ELF-1 (cell line): ENCODE measurements at regions not wholly inside any gene's neighbourhood (a gene's known extent, or its start where the extent isn't known, plus 50 kb on each side); places are given as distances from the start of the nearest gene placed in this dataset.

Experiments
- DNase-seq: peaks from one replicate; pipeline ENCODE4 v3.0.0-alpha.2; 2016; ENCODE audit warnings: low read depth, low spot score

GRCh38 chr5:164345173-164345849 is 839.9 kb downstream of the MAT2B start:
- no peak for DNase-seq

DNA sequence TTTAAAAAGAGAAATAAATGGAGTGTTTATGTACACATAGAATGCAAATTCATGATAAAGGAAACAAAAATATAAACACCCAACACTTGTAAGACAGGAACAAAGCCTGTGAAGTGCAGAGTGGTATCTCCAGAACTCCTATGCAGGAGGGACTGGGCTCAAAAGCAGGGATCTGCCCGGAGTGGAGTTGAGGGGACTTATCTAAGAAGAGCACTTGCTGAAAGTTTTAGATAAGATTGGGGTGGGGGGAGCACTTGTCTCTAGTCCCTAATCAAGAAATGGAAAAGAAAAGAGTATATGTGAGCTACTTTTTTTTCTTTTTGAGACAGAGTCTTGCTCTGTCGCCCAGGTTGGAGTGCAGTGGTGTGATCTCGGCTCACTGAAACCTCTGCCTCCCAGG is 840.4 kb downstream of the MAT2B start:
- no peak for DNase-seq

DNA sequence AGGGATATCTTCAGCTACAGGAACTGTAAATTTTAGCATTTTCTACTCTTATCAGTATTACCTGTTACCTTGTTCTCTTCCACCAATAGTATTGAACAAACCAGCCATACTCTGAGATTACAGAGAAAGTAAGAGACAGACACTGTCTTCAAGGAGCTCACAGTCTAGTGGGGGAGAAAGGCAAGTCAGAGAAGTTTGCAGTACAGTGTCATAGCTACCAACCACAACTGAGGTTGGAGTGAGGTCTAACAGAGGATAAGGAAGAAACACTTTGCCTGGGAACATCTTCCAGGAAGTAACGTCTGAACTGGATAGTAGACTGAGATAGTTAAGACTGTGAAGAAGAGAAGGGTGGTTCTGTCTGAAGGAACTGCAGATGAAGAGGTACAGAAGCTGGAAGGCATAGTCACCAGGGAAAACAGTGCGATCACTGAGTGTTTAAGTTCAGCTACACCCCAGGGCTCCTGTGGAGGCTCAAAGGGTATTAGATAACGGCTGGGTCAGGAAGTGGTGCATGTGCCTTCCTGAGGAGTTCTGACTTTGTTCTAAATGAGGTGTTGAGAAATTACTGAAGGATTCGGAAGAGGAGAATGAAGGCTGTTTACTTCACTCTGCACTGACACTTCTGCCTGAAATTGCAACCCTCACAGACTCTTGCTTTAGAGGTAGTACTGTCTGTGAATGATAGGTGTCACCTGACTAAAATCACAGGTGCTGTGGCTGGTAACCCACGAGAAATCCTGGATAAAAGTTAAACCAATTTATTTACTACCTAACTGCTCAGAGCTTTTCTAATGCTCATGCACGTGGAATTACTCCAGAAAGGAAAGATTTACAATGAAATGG is 841.6 kb downstream of the MAT2B start:
- DNase-seq, result no peak

- DNase-seq, result no peak
These were observed 844.8 kb downstream of the MAT2B start for GRCh38 chr5:164350236-164350635.

DNA sequence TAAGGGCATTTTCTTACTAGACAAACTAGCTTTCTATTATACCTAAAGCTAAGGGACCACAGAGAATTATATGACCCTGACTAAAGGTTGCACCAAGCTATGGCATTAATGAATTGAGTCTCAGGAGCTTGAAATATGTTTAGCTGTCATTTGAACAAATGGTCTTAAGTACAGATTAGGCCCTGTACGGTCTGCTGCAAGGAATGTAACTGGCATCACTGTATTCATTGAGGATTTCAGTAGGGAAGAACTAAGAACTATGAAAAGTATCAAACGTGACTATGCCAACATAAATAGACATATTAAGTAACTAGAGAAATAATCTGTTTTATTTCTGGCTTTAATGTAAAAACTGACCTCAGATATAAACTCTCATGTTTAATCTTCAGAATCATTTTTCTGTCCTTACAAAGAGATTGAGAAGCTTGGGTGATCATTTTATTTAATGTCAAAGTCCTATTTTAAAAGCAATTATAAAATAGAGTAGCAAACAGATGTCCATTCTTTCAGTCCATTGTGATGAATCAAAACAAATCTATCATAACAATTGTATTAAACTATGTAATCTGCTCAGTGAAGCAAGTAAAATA is 845.9 kb downstream of the MAT2B start:
- DNase-seq, result no peak

- no peak for DNase-seq
These were observed 847.3 kb downstream of the MAT2B start for GRCh38 chr5:164352695-164353094.

GRCh38 chr5:164353155-164353554 is 847.7 kb downstream of the MAT2B start:
- no peak for DNase-seq

GRCh38 chr5:164354139-164354751 is 848.8 kb downstream of the MAT2B start:
- no peak for DNase-seq

DNA sequence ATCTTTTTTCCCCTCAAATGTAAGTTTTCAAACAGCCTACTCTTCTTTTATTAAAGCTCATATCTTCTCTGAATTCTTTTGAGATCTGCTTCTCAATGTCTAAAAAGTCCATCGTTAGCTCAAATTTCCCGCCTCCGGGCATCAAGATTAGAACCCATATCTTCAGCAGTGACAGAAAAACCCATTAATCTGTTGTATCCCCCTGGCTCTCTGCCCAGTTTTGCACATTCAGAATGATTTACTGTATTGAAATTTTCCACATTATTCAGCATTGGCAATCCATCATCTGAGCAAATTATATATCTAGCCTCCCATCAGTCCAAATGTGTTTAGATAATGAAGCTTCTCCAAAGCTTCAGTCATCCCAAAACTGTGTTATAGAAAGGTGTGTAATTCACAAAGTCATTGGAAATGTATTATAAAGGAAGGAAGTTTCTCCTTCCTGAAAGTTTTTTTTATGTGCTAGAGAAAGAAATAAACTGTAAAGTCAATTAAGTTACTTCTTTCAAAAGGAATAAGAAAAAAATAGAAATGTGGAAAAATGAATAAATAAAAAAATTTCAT is 849.9 kb downstream of the MAT2B start:
- DNase-seq, result no peak

DNA sequence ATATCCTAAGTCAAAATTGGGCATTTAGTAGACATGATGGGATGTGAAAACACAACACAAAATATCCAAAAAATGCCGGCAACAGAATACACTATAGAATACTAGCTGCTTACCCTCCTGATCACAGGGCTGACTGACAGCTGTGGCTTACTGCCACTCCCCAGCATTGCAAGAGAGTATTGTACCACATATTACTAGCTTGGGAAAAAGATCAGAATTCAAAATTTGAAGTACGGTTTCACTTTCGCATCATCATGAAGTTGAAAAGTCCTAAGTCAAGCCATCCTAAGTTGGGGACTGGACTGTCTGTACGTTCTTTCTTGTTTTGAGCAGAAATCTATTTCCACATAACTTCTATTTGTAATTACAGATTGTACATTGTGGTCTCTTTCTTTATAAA is 851.4 kb downstream of the MAT2B start:
- no peak for DNase-seq

DNA sequence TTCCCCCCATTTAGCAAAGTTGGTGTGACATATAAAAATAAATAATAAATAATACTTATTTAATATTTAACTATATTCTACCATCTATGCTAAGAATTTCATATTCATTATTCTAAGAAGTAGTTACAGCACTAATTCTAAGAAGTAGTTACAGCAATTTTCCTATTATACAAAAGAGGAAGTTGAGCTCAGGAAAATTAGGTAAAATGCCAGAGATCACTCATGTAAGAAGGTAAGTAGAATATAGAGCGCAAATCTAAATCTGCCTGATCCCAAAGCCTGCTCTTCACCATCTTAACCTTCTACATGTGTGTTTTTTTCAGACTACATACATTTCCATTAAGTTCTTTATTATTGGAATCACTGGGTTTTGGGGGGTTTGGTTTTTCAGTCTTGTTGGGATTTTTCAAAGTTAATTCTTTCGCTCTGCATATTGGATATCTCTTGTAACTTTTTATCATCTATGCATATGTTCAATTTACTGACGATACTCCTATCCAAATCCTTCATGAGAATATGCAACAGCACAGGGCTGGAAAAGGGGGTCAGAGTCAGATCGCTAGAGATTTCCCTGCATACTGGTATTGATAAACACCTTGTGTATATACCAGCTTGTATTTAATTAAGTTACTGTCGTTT is 852.1 kb downstream of the MAT2B start:
- DNase-seq, result no peak

DNA sequence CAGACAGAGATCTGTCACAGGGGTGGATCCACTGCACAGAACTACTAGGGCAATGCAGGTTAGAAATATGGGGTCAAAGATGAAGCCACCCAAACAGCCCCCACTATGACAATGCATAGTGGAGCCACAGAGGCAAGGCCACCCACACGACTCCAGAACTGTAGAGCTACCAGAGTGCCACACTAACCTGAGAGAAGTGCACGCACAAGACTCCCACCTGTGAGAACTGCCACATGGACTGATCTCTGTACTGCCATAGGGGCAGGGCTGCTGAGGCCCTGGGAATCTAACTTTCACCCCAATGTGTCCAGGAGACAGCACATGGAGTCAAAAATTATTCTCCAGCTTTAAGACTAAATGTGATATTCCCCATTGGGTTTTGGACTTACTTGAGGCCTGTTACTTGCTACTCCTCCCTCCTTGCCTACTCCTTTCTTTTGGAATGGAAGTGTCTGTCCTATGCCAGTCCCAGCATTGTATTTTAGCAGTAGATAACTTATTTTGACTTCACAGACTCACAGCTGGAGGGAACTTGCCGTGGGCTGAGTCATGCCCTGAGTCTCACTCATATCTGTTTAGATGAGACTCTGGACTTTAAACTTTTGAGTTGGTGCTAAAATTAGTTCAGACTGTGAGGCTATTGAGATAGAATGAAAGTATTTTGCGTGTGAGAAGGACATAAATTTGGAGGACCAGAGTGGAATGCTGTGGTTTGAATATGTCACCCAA is 853.3 kb downstream of the MAT2B start:
- no peak for DNase-seq

GRCh38 chr5:164359260-164360255 is 854.1 kb downstream of the MAT2B start:
- no peak for DNase-seq

- no peak for DNase-seq
These were observed 855.2 kb downstream of the MAT2B start for GRCh38 chr5:164360589-164360988.

DNA sequence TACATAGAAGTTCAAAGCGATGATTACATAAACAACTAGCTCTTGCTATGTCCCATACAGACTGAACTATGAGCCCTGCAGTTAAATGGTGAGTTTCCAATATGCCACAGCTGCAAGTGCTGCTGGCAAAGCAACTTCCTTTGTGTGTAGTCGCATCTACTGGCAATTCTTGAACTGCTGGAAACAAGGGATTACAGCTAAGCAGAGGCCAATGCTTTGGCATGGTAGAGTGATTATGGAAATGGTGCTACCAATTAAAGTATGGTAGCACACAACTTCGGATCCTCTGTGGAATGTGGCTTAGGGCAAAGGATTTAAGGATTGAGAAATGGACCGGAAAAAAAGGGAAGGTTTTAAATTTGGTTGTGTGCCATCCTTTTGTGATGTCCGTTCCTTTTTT is 856.6 kb downstream of the MAT2B start:
- no peak for DNase-seq

DNA sequence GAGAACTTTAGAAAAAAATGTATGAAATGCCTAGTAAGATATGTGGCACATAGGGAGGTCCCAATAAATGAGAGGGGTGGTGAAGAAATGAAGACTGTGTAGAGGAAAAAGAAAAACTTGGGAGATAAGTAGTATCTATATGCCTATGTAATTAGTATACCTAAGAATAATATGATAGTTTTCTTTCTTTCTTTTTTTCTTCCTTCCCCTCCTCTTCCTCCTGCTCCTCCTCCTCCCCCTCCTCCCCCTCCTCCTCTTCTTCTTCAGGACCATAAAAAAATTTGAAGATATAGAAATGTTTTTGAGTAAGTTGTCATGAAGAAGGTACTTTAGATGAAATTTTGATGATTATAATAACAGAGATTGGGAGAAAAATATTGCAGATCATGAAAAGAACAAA is 857.4 kb downstream of the MAT2B start:
- DNase-seq, result no peak

- no peak for DNase-seq
These were observed 859.1 kb downstream of the MAT2B start for GRCh38 chr5:164364237-164365208.

DNA sequence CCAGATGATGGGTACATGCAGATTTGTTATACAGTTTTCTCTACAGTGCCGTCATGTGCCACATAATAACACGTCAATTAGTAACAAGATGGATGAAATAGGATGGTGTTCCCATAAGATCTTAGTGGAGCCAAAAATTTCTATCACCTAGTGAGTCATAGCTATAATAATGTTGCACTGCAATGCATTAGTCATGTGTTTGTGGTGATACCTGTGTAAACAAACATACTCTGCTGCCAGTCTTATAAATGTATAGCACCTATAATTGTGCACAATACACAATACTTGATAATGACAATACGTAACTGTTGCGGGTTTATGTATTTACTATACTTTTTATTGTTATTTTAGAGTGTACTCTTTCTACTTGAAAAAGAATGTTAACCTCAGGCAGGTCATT is 865.4 kb downstream of the MAT2B start:
- DNase-seq, result no peak
